SK-MEL-5 (cell line): ENCODE measurements at regions not wholly inside any gene's neighbourhood (a gene's known extent, or its start where the extent isn't known, plus 50 kb on each side); places are given as distances from the start of the nearest gene placed in this dataset.

Experiments
- DNase-seq: peaks from one replicate; pipeline ENCODE4 v3.0.0-alpha.2; 2016; ENCODE audit warnings: low read depth, low spot score
- in situ Hi-C: cut with HindIII; loops from 2 replicates; pipeline ENCODE4 v1.10.0; 2016; ENCODE audit warnings: low sequenced_read_pairs, high pct_unique_total_duplicates, low pct_unique_long_range_greater_than_20kb

- in situ Hi-C loops, result no loop called here
- peak; percentile 15 for DNase-seq
Observed at GRCh38 chr13:99133230-99133629, 67.4 kb upstream of the UBAC2 start.

DNA sequence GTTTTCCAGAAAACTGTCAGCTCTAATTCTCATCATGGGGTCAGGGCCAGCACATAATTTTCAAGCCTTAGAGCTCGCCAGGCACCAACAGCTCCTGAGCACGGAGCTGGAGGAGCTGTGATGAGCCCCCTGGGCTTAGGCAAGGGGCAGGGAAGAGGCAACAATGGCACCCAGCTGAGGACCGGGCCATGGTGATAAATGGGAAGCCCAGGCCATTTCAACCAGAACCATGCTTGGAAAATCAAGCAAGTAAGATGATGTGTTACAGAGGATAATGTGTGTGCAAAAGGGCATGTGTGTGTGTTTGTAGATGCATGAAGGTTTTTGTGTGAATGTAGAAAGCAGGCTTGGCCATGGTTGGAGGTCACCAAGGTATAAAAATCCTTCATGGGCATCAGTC is 66.8 kb upstream of the UBAC2 start:
- in situ Hi-C loops, result no loop called here
- DNase-seq, result no peak

DNA sequence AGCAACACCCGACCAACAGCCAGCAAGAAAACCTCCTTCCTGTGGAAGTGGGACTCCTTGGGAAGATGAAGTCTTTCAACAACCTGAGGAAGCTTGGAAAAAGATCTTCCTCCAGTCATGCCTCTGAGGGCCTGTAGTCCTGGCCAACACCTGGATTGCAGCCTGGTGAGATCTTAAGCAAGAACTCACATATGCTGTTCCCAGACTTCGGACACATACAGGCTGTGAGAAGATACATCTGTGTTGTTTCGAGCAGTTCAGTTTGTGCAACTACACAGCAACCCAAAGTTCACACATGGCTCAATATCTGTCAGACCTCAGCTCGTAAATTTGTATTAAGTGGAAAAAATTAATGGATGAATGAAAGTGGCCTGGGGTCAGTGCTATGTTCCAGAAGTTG is 65.1 kb upstream of the UBAC2 start:
- in situ Hi-C loops, result no loop called here
- DNase-seq, result no peak

DNA sequence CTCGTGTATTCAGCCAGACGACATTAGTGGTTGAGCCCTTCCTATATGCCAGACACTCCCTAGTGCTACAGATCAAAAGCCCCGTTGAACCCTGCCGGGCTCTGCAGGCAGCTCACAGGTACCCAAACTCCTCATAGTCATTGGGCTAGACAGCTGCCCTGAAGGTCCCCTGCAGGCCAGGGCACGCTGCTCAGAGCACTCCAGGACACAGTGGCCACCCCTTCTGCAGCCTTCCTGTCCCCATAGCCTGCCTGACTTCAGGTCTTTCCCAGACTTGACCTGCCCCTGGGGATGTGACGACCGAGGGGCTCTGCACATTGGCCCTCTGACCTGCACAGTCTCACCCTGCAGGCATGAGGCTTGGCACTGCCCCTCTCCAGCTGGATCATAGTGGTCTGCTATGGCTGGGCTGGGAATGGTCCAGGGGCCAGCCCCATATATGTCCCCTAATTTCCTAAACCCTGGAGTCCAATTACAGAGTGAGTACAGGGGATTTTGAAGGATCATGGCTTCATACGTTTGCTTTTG is 64.2 kb upstream of the UBAC2 start:
- in situ Hi-C loops, result no loop called here
- no peak for DNase-seq

- DNase-seq, result no peak
- in situ Hi-C loops, result no loop called here
Observed at GRCh38 chr13:99140831-99141230, 59.8 kb upstream of the UBAC2 start.

GRCh38 chr13:99143904-99144303 is 56.8 kb upstream of the UBAC2 start:
- no peak for DNase-seq
- in situ Hi-C loops, result no loop called here

GRCh38 chr13:99144306-99144705 is 56.3 kb upstream of the UBAC2 start:
- in situ Hi-C loops, result no loop called here
- no peak for DNase-seq

- no peak for DNase-seq
- in situ Hi-C loops, result no loop called here
Observed at GRCh38 chr13:99145461-99145860, 55.2 kb upstream of the UBAC2 start.

DNA sequence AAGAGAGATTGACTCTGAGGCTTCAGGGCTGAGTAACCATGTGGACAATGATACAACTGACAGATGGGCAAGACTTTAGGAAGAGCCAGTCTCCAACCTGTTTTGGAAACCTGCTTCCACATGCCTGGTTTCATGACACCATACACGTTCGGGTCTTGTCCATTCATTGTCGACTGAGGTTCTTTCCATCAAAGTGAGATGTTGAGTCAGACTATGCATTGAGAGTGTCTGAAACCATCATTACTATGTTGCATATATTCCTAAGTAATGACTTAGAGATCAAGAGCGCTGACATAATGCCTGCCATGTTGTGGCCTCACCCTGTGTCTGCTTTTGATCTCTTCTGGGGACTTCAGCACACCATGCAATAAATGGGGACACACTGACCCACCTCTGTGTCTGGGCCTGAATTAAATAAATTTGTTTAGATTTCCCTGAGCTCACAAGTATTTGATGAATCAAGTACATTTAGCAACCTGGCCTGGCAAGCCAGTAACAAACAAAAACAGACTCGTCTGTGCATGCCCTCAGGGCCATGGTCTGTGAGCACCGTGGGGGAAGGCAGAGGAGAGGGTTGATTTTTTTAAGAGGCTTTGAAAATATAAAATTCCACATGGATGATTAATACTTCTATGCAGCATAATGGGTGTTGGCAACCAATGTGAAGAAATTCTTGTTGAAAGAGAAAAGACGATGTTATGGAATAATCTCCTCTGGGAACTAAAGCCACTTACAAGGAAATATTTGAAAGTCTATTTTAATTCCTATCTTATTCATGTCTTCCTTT is 49.9 kb upstream of the UBAC2 start:
- DNase-seq, result no peak
- in situ Hi-C loops, result no loop called here
